ENCODE measurements at regions not wholly inside any gene's neighbourhood (a gene's known extent, or its start where the extent isn't known, plus 50 kb on each side); places are given as distances from the start of the nearest gene placed in this dataset.

GRCh38 chr4:178838776-178839175, 1396.5 kb upstream of the AGA start:
- H3K27ac Mint-ChIP-seq (ENCODE audit: unreplicated experiment): no peak overlapping the region
- H3K36me3 Mint-ChIP-seq (ENCODE audit: low read depth, unreplicated experiment): no peaks in the 10 kb centered on the region
- H3K27me3 Mint-ChIP-seq (ENCODE audit: unreplicated experiment): peaks cover 3% of the 10 kb centered on the region
- no peak for DNase-seq (ENCODE audit: low spot score)
- no peaks in the 10 kb centered on the region for H3K4me1 Mint-ChIP-seq (ENCODE audit: unreplicated experiment)
- H3K9me3 Mint-ChIP-seq (ENCODE audit: unreplicated experiment): no peaks in the 10 kb centered on the region
- TF ChIP-seq CTCF (IDR thresholded peaks at IDR 0.05; ENCODE audit: unreplicated experiment): no peak
- no peak overlapping the region for H3K4me3 Mint-ChIP-seq (ENCODE audit: unreplicated experiment)

GRCh38 chr4:178856139-178856800, 1414.0 kb upstream of the AGA start:
- DNase-seq (ENCODE audit: low spot score): no peak
- Mint-ChIP-seq H3K9me3 (ENCODE audit: unreplicated experiment) (no peaks in the 10 kb centered on the region), H3K27ac (ENCODE audit: unreplicated experiment) (no peak overlapping the region), H3K4me3 (ENCODE audit: unreplicated experiment) (no peak overlapping the region), H3K4me1 (ENCODE audit: unreplicated experiment) (no peaks in the 10 kb centered on the region), H3K27me3 (ENCODE audit: unreplicated experiment) (no peaks in the 10 kb centered on the region), H3K36me3 (ENCODE audit: low read depth, unreplicated experiment) (no peaks in the 10 kb centered on the region)
- no peak for TF ChIP-seq CTCF (IDR thresholded peaks at IDR 0.05; ENCODE audit: unreplicated experiment)

- no peaks in the 10 kb centered on the region for H3K9me3 Mint-ChIP-seq (ENCODE audit: unreplicated experiment)
- no peak overlapping the region for H3K27ac Mint-ChIP-seq (ENCODE audit: unreplicated experiment)
Observed at GRCh38 chr4:178871476-178871875, 1429.2 kb upstream of the AGA start.

GRCh38 chr4:178881937-178882336, 1439.7 kb upstream of the AGA start:
- Mint-ChIP-seq H3K9me3 (ENCODE audit: unreplicated experiment) (peaks cover 14% of the 10 kb centered on the region), H3K4me3 (ENCODE audit: unreplicated experiment) (no peak overlapping the region), H3K36me3 (ENCODE audit: low read depth, unreplicated experiment) (no peaks in the 10 kb centered on the region), H3K27me3 (ENCODE audit: unreplicated experiment) (peaks cover 3% of the 10 kb centered on the region), H3K4me1 (ENCODE audit: unreplicated experiment) (no peaks in the 10 kb centered on the region), H3K27ac (ENCODE audit: unreplicated experiment) (no peak overlapping the region)
- no peak for DNase-seq (ENCODE audit: low spot score)
- no peak for TF ChIP-seq CTCF (IDR thresholded peaks at IDR 0.05; ENCODE audit: unreplicated experiment)

More at GRCh38 chr4:178871476-178871875, 1429.2 kb upstream of the AGA start:
- Mint-ChIP-seq H3K4me1 (ENCODE audit: unreplicated experiment) (no peaks in the 10 kb centered on the region), H3K36me3 (ENCODE audit: low read depth, unreplicated experiment) (no peaks in the 10 kb centered on the region), H3K4me3 (ENCODE audit: unreplicated experiment) (no peak overlapping the region), H3K27me3 (ENCODE audit: unreplicated experiment) (no peaks in the 10 kb centered on the region)
- TF ChIP-seq CTCF (IDR thresholded peaks at IDR 0.05; ENCODE audit: unreplicated experiment): no peak
- no peak for DNase-seq (ENCODE audit: low spot score)

- H3K27ac Mint-ChIP-seq (ENCODE audit: unreplicated experiment): no peak overlapping the region
- no peak for TF ChIP-seq CTCF (IDR thresholded peaks at IDR 0.05; ENCODE audit: unreplicated experiment)
- no peak overlapping the region for H3K4me3 Mint-ChIP-seq (ENCODE audit: unreplicated experiment)
- DNase-seq (ENCODE audit: low spot score): no peak
- H3K27me3 Mint-ChIP-seq (ENCODE audit: unreplicated experiment): no peaks in the 10 kb centered on the region
- H3K36me3 Mint-ChIP-seq (ENCODE audit: low read depth, unreplicated experiment): no peaks in the 10 kb centered on the region
- H3K9me3 Mint-ChIP-seq (ENCODE audit: unreplicated experiment): no peaks in the 10 kb centered on the region
- no peaks in the 10 kb centered on the region for H3K4me1 Mint-ChIP-seq (ENCODE audit: unreplicated experiment)
Observed at GRCh38 chr4:178894126-178894525, 1451.9 kb upstream of the AGA start.

Measured in endothelial cell (in vitro differentiated cells).